Large intestine (tissue), 3 donors: ENCODE measurements at regions not wholly inside any gene's neighbourhood (a gene's known extent, or its start where the extent isn't known, plus 50 kb on each side); places are given as distances from the start of the nearest gene placed in this dataset.

Experiments used
- DNase-seq, 2 donors: peaks; one replicate each; pipeline versions ENCODE4 v3.0.0 to v3.0.0-alpha.2; 2013
- H3K27ac ChIP-seq: one replicate; pipeline ENCODE4 v1.5.1; 2013; ENCODE audit warnings: low read length
- H3K27me3 ChIP-seq: 2 replicates; pipeline ENCODE4 v1.6.1; 2013; ENCODE audit warnings: low read length; ENCODE audit not compliant: control insufficient read depth, insufficient read depth
- H3K36me3 ChIP-seq: 2 replicates; pipeline ENCODE4 v1.6.1; 2013; ENCODE audit warnings: low read length; ENCODE audit not compliant: control insufficient read depth, insufficient read depth
- H3K4me1 ChIP-seq: one replicate; pipeline ENCODE4 v1.6.1; 2013; ENCODE audit warnings: low read length; ENCODE audit not compliant: control insufficient read depth, insufficient read depth
- H3K4me3 ChIP-seq: one replicate; pipeline ENCODE4 v1.5.1; 2013; ENCODE audit warnings: low read length
- H3K9me3 ChIP-seq: one replicate; pipeline ENCODE4 v1.6.1; 2013; ENCODE audit warnings: mild to moderate bottlenecking, low read depth, low read length, moderate library complexity; ENCODE audit not compliant: control insufficient read depth
- WGBS: methylation state at CpG from one replicate; pipeline ENCODE4 v1.1.5; 2013; ENCODE audit warnings: low lambda C conversion rate; ENCODE audit not compliant: insufficient coverage; 5-methylcytosine and 5-hydroxymethylcytosine counted together

DNA sequence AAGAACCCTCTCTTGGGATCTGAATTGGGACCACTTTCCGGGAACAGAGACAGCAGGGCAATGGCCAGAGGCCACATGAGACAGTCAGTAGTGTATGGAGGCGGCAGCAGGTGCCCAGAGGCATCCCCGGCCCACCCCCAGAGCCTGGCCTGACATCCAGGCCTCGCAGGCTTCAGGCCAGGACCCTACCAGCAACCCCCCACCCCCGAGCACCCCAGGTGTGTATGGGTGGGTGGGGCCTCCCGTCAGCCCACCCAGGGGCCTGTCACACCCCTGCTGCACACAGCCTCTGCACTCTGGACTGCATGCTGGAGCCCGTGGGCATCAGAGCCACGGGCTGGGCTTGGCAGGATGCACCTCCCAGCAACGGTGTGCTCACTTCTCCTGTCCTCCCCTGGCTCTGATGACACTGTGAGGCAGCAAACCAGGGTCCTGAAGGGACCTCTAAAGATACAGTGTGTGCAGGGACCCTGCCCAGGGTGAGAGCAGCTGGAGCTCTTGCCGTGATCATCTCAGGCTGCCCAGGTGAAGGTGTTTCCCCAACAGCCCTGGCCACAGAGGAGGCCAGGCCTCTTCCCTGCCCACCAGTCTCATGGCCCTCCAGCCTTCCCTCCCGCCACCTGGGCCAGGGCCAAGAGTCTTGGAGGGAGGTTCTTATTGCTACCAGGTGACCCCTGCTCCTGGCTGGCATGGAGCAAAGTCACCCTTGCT, 88.8 kb upstream of the SEPTIN5 start:
- Histone ChIP-seq H3K4me1 (no peaks in the 10 kb centered on the region), H3K36me3 (no peaks in the 10 kb centered on the region), H3K9me3 (no peaks in the 10 kb centered on the region), H3K4me3 (no peak overlapping the region), H3K27ac (no peak overlapping the region), H3K27me3 (peaks cover 3% of the 10 kb centered on the region)
- WGBS = no CpG with 5 or more reads among the region's 11 CpGs
- no peak for DNase-seq

DNA sequence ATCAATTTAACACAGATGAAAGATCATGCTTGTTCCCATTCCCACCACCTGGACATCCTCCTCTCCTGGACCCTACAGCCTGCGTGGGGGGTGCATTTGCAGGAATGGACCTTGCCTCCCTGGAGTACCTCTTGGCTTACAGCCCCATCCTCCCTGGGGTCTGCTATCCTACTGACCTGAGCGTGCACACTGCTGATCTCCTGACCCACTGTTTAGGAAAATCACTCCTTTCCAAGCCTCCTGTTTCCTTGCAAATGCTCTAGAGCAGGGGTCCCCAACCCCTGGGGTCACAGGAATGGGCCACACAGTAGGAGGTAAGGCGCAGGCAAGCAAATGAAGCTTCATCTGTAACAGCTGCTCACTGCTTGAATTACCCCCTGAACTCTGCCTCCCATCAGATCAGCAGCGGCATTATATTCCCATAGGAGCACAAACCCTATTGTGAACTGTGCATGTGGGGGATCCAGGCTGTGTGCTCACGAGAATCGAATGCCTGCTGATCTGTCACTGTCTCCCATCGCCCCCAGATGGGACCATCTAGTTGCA, 88.2 kb upstream of the SEPTIN5 start:
- no CpG with 5 or more reads among the region's 7 CpGs for WGBS
- H3K27ac ChIP-seq = no peak overlapping the region
- H3K9me3 ChIP-seq = no peaks in the 10 kb centered on the region
- H3K4me1 ChIP-seq = no peaks in the 10 kb centered on the region
- H3K4me3 ChIP-seq = no peak overlapping the region
- no peaks in the 10 kb centered on the region for H3K36me3 ChIP-seq
- H3K27me3 ChIP-seq = peaks cover 3% of the 10 kb centered on the region
- no peak for DNase-seq

DNA sequence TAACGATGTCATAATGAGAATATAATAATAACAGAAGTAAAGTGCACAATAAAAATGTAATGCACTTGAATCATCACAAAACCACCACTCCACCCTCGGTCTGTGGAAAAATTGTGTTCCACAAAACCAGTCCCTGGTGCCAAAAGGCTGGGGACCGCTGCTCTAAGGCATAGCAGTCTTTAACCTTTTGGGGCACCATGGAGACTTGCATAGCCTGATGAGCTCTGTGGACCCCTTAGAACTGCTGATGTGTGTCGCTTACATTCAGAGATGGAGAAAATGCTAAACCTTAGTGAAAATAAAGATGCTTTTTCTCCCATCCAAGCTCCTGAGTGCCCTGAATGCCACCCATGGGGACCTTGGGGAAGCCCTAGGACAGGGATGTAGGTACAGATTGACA, 87.6 kb upstream of the SEPTIN5 start:
- no peak for DNase-seq
- no peaks in the 10 kb centered on the region for H3K36me3 ChIP-seq
- no peaks in the 10 kb centered on the region for H3K4me1 ChIP-seq
- peaks cover 3% of the 10 kb centered on the region for H3K27me3 ChIP-seq
- no peaks in the 10 kb centered on the region for H3K9me3 ChIP-seq
- no peak overlapping the region for H3K27ac ChIP-seq
- H3K4me3 ChIP-seq = no peak overlapping the region
- WGBS = 83% methylated on average over 1 of the region's 4 CpGs

DNA sequence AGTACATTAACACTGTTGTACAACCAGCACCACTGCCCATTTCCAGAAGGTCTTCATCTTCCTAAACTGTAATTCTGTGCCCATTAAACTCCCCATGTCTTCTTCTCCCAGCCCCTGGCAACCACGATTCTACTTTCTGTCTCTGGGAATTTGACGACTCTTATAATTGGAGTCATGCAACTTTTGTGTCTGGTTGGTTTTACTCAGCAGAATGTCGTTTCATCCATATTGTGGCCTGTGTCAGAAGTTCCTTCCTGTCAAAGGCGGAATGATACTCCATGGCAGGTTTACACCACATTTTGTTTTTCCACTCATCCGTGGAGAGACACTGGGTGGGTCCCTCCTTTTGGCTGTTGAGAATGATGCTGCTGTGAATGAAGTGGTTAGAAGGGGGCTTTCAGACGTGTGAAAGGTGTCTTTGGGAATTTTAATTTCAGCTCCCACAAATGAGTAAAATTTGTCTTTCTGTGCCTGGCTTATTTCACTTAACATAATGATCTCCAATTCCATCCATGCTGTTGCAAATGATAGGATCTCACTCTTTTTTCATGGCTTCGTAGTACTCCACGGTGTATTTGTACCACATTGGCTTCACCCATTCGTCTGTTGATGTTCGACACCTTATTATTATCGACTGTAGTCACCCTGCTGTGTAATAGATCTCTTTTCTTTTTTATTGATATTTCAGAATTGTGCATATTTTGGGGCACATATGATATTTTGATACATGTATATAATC, 86.1 kb upstream of the SEPTIN5 start:
- Histone ChIP-seq H3K9me3 (no peaks in the 10 kb centered on the region), H3K4me3 (no peak overlapping the region), H3K27ac (no peak overlapping the region), H3K27me3 (peaks cover 3% of the 10 kb centered on the region), H3K36me3 (no peaks in the 10 kb centered on the region), H3K4me1 (no peaks in the 10 kb centered on the region)
- no peak for DNase-seq
- 100% methylated on average over 2 of the region's 11 CpGs for WGBS

DNA sequence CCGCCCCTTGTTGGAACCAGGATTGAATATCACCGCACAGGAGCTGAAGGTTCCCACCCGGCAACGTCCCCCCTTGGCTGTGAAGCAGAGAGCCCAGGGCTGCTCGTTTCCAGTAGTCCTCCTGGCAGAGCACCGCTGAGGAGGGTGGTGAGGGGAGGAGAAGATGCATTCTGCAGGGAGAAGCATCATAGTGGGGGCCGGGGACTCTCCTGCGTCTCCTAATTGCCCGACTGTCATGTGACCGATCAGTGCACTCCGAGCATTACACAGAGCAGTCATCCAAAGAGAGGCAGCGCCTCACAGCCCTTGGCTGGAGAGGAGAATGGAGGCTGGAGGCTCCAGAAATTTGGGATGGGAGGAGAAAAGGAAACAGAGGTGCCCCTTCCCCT, 85.0 kb upstream of the SEPTIN5 start:
- no CpG with 5 or more reads among the region's 12 CpGs for WGBS
- no peak overlapping the region for H3K27ac ChIP-seq
- peaks cover 3% of the 10 kb centered on the region for H3K27me3 ChIP-seq
- H3K4me3 ChIP-seq = no peak overlapping the region
- no peaks in the 10 kb centered on the region for H3K9me3 ChIP-seq
- no peak for DNase-seq
- no peaks in the 10 kb centered on the region for H3K36me3 ChIP-seq
- H3K4me1 ChIP-seq = no peaks in the 10 kb centered on the region

DNA sequence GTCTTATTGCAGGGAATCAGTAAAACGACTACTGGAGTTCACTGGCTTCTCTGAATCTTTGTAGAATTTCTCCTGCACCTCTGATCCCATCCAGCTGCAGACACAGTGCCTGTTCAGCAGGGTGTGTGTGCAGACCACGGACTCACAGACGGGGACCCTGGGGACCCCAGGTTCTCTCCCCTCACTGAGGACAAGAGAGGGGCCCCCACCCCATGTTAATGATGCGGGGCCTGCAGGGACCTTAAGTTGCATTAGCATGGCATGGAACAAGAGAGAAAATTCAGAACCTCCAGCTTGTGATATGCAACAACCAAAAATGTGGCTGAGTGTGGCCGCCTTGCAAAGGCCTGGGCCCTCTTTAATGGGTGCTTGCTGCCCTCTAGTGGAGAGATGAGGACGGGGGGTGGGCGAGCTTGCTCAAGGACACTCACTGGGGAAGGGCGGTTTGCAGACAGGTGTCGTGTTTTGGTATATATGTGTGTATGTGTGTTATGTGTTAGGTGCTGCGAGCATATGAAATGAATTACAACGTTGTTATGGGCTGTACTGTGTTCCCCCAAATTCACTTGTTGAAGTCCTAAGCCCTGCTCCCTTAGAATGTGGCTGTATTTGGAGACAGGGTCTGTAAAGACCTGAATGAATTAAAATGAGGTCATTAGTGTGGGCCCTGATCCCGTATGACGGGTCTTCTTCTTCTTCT, 84.4 kb upstream of the SEPTIN5 start:
- peak; percentile 49 to 55 for DNase-seq
- WGBS = 67% methylated on average over 2 of the region's 13 CpGs
- H3K27me3 ChIP-seq = peaks cover 3% of the 10 kb centered on the region

DNA sequence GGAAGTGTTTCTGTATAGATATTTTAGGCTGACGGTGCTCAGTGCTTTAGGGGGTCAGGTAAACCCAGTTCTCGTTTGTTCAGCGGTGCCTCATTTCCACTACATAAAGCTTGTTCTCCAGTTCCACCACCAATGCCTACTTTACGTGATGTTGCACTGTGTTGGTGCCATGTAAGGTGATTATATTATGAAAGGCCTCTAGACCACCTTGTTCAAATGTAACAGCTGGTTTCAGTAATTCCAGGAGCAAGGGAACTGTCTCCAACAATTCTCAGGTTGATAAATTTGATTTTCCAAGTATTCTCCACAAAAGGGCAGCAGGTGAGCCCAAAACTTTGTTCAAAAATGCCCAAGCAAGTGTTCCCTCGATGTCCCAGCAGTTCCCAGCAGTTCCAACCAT, 83.7 kb upstream of the SEPTIN5 start:
- H3K4me3 ChIP-seq = no peak overlapping the region
- H3K4me1 ChIP-seq = no peaks in the 10 kb centered on the region
- peaks cover 3% of the 10 kb centered on the region for H3K27me3 ChIP-seq
- H3K36me3 ChIP-seq = no peaks in the 10 kb centered on the region
- no peak for DNase-seq
- WGBS = 71% methylated on average over 1 of the region's 5 CpGs
- H3K9me3 ChIP-seq = no peaks in the 10 kb centered on the region
- no peak overlapping the region for H3K27ac ChIP-seq

More for the DNA sequence above, 84.4 kb upstream of the SEPTIN5 start:
- H3K4me3 ChIP-seq = no peak overlapping the region
- no peaks in the 10 kb centered on the region for H3K9me3 ChIP-seq
- H3K4me1 ChIP-seq = no peaks in the 10 kb centered on the region
- no peaks in the 10 kb centered on the region for H3K36me3 ChIP-seq
- no peak overlapping the region for H3K27ac ChIP-seq

DNA sequence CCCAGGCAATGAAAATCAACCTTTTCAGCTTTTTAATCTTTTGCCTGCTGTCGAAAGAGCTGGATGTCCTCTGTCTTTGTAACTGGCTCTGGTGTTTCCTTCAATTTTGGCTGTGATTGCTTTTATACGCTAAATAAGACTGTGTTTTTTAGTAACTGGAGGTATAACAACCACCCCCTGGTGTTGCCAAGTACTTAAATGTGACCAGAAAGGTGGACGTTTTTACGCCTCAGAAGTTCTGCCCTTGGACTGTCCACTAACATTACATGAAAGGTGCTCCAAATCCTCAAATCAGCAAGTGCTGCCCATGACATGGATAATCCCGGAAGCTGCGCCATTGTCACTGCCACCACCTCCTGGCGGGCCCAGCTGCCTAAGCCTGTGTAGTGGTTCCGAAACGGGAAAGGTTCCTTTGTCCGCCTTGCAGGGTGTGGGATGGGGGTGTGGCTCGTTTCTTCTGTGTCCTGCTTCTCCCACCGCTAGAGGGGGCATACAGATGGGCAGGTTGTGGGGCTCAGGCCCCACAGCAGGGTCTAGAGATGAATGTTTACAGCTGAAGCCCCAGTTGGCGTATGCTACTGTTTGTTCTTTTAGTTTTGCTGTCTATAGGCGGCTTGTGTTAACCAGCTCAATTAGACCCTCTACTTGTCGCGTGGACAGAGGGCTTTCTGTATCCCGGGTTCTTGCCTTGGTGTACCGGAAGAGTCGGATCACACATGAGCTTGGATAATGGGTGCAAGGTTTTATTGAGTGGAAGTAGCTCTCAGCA, 82.2 kb upstream of the SEPTIN5 start:
- Histone ChIP-seq H3K9me3 (no peaks in the 10 kb centered on the region), H3K27me3 (peaks cover 3% of the 10 kb centered on the region), H3K4me1 (no peaks in the 10 kb centered on the region), H3K36me3 (no peaks in the 10 kb centered on the region), H3K27ac (no peak overlapping the region), H3K4me3 (no peak overlapping the region)
- peak in 1 of 2 donors; percentile 14 for DNase-seq
- WGBS = 86% methylated on average over 1 of the region's 19 CpGs

DNA sequence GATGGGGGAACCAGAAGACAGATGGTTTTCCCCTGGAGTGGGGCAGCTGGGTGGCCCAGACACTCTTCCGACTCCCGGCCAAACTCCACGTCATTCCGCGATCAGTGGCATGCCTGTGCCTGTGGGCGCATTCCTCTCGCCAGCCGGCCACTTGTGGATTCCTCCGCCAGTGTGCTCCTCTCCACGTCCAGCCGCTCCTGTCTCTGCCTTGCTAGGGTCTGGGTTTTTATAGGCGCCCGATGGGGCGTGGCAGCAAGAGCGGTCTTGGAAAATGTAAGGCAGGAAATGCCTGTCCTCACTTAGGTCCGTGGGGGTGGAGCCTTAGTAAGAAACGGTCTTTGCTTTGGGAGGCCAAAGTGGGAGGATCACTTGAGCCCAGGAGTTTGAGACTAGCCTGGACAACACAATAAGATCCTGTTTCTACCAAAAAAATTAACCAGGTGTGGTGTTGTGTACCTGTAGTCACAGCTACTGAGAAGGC, 81.6 kb upstream of the SEPTIN5 start:
- H3K4me1 ChIP-seq = no peaks in the 10 kb centered on the region
- H3K27me3 ChIP-seq = peaks cover 3% of the 10 kb centered on the region
- no CpG with 5 or more reads among the region's 17 CpGs for WGBS
- H3K27ac ChIP-seq = no peak overlapping the region
- no peaks in the 10 kb centered on the region for H3K36me3 ChIP-seq
- no peak overlapping the region for H3K4me3 ChIP-seq
- no peak for DNase-seq
- no peaks in the 10 kb centered on the region for H3K9me3 ChIP-seq
